ENCODE measurements at regions not wholly inside any gene's neighbourhood (a gene's known extent, or its start where the extent isn't known, plus 50 kb on each side); places are given as distances from the start of the nearest gene placed in this dataset.

DNA sequence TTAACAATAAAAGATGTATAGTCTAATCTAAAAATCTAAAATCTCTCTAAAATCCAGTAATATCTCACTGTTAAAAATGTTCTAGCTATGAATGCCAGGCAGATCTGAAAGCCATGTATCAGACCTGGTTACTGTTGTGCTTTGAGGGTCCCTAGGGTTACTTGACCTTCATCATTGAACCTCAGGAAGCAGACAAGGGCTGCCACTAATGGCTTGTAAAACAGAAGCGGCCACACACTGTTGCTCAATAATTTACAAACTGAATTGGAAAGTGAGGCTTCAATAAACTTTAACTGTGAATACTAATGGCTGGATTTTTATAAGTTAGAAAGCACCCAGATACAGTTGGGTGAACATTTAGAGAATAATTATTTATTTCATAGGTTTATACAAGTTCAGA is 198.0 kb upstream of the RPS23 start:
- DNase-seq (ENCODE audit: low spot score): peak; percentile 14
- Histone ChIP-seq H3K36me3 (replicated peaks in 1 of 2; ENCODE audit: control insufficient read depth in 1 of 2, insufficient read depth in 2 of 2, low read length in 2 of 2) (no peaks in the 10 kb centered on the region), H3K79me2 (ENCODE audit: insufficient read depth, low read length) (no peaks in the 10 kb centered on the region), H3K27me3 (ENCODE audit: control insufficient read depth in 1 of 2, insufficient read depth in 2 of 2, low read length in 2 of 2) (peaks cover 0 to 3% of the 10 kb centered on the region in 2 experiments; a peak in 1 of 5 replicates), H3K4me1 (ENCODE audit: insufficient read depth, low read length) (peaks cover 16% of the 10 kb centered on the region), H3K4me3 (replicated peaks in 1 of 3; ENCODE audit: insufficient read depth in 1 of 3, low read depth in 2 of 3, low read length in 3 of 3) (no peak overlapping the region), H3K9ac (ENCODE audit: insufficient read depth, low read depth, low read length) (no peak overlapping the region), H3K9me3 (ENCODE audit: low read length) (no peaks in the 10 kb centered on the region), H4K20me1 (ENCODE audit: insufficient read depth, low read length) (no peaks in the 10 kb centered on the region), H3K27ac (ENCODE audit: extremely low read length, insufficient read depth, low read length) (no peak overlapping the region), H3K4me2 (ENCODE audit: low read depth, low read length) (0 out of 2 replicates have a peak overlapping the region, but pooled peaks have one; percentile 12), H2AFZ (ENCODE audit: low read length) (no peak overlapping the region)
- ChIA-PET POLR2A (no interaction called here), CTCF (ENCODE audit: low intra/inter-chr PET ratio, low total read pairs) (no interaction called here)
- no peak for FAIRE-seq
- no TSS peak for BruUV-seq (replicated peaks)
- no peak; the same call in 2 of the 3 replicates for ATAC-seq
- intact Hi-C loops (cut with micrococcal nuclease; ENCODE audit: unreplicated experiment) (loop anchor here (10.0 kb wide), 1 partner anchor 111 kb away; no protein-coding TSS in a partner anchor), in situ Hi-C loops (cut with HindIII; ENCODE audit: extremely low pct_ligation_motif_present, low pct_unique_long_range_greater_than_20kb) (no loop called here)
- WGBS (ENCODE audit: low lambda C conversion rate): 8% methylated on average over 1 of the region's 1 CpG
- no peak for TF ChIP-seq REL (CRISPR knock-in tag; conservative IDR thresholded peaks at IDR 0.05)
- TF ChIP-seq, protein P1, sequence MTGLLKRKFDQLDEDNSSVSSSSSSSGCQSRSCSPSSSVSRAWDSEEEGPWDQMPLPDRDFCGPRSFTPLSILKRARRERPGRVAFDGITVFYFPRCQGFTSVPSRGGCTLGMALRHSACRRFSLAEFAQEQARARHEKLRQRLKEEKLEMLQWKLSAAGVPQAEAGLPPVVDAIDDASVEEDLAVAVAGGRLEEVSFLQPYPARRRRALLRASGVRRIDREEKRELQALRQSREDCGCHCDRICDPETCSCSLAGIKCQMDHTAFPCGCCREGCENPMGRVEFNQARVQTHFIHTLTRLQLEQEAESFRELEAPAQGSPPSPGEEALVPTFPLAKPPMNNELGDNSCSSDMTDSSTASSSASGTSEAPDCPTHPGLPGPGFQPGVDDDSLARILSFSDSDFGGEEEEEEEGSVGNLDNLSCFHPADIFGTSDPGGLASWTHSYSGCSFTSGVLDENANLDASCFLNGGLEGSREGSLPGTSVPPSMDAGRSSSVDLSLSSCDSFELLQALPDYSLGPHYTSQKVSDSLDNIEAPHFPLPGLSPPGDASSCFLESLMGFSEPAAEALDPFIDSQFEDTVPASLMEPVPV (CRISPR knock-in tag; IDR thresholded peaks at IDR 0.05): no peak
- TF ChIP-seq JUN (CRISPR knock-in tag; IDR thresholded peaks at IDR 0.05): no peak
- 0 out of 2 replicates have a peak, but pooled peaks have one; percentile 9 for TF ChIP-seq HNF4A (CRISPR knock-in tag; IDR thresholded peaks at IDR 0.05)
- TF ChIP-seq RARA (CRISPR knock-in tag; IDR thresholded peaks at IDR 0.05): no peak
- no peak for TF ChIP-seq TCF7 (IDR thresholded peaks at IDR 0.05; ENCODE audit: low read depth)
- TF ChIP-seq, protein P2, sequence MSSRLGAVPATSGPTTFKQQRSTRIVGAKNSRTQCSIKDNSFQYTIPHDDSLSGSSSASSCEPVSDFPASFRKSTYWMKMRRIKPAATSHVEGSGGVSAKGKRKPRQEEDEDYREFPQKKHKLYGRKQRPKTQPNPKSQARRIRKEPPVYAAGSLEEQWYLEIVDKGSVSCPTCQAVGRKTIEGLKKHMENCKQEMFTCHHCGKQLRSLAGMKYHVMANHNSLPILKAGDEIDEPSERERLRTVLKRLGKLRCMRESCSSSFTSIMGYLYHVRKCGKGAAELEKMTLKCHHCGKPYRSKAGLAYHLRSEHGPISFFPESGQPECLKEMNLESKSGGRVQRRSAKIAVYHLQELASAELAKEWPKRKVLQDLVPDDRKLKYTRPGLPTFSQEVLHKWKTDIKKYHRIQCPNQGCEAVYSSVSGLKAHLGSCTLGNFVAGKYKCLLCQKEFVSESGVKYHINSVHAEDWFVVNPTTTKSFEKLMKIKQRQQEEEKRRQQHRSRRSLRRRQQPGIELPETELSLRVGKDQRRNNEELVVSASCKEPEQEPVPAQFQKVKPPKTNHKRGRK (CRISPR knock-in tag; IDR thresholded peaks at IDR 0.05): no peak
- TF ChIP-seq KAT8 (CRISPR knock-in tag; IDR thresholded peaks at IDR 0.05): no peak
- no peak for TF ChIP-seq NR2F2 (IDR thresholded peaks at IDR 0.05; ENCODE audit: borderline replicate concordance, low read depth)
- 0 out of 2 replicates have a peak, but pooled peaks have one; percentile 9 for TF ChIP-seq FOXA3 (CRISPR knock-in tag; IDR thresholded peaks at IDR 0.05)
- TF ChIP-seq ZNF230 (CRISPR knock-in tag; IDR thresholded peaks at IDR 0.05): no peak
- TF ChIP-seq ZKSCAN1 (IDR thresholded peaks at IDR 0.05; ENCODE audit: low read length): no peak
- no peak for TF ChIP-seq RARG (CRISPR knock-in tag; IDR thresholded peaks at IDR 0.05; ENCODE audit: low read depth)
- peak; percentile 73 for TF ChIP-seq CEBPG (CRISPR knock-in tag; IDR thresholded peaks at IDR 0.05)
- TF ChIP-seq, protein P3, sequence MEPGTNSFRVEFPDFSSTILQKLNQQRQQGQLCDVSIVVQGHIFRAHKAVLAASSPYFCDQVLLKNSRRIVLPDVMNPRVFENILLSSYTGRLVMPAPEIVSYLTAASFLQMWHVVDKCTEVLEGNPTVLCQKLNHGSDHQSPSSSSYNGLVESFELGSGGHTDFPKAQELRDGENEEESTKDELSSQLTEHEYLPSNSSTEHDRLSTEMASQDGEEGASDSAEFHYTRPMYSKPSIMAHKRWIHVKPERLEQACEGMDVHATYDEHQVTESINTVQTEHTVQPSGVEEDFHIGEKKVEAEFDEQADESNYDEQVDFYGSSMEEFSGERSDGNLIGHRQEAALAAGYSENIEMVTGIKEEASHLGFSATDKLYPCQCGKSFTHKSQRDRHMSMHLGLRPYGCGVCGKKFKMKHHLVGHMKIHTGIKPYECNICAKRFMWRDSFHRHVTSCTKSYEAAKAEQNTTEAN (CRISPR knock-in tag; conservative IDR thresholded peaks at IDR 0.05): no peak
- no peak for TF ChIP-seq TBP (CRISPR knock-in tag; IDR thresholded peaks at IDR 0.05)
- TF ChIP-seq MAF1 (CRISPR knock-in tag; IDR thresholded peaks at IDR 0.05; ENCODE audit: borderline replicate concordance): no peak
- TF ChIP-seq ZNF615 (CRISPR knock-in tag; IDR thresholded peaks at IDR 0.05; ENCODE audit: borderline replicate concordance): no peak
- no peak for TF ChIP-seq NCOR1 (IDR thresholded peaks at IDR 0.05; ENCODE audit: borderline replicate concordance, low read length)
- no peak for TF ChIP-seq NAIF1 (CRISPR knock-in tag; IDR thresholded peaks at IDR 0.05; ENCODE audit: borderline replicate concordance)
- no peak for TF ChIP-seq HCFC1 (IDR thresholded peaks at IDR 0.05; ENCODE audit: low read depth, low read length)
- no peak for TF ChIP-seq ZNF775 (CRISPR knock-in tag; IDR thresholded peaks at IDR 0.05; ENCODE audit: borderline replicate concordance)

Data from HepG2 (cell line).